DMS53 treated with DMSO at 0.1 percent for 48 hours (cell line): ENCODE measurements at regions not wholly inside any gene's neighbourhood (a gene's known extent, or its start where the extent isn't known, plus 50 kb on each side); places are given as distances from the start of the nearest gene placed in this dataset.

ENCODE experiments used
- DNase-seq: peaks from one replicate; lab custom pipeline; 2025; ENCODE audit not compliant: unreplicated experiment; lab: John Stamatoyannopoulos, UW

DNA sequence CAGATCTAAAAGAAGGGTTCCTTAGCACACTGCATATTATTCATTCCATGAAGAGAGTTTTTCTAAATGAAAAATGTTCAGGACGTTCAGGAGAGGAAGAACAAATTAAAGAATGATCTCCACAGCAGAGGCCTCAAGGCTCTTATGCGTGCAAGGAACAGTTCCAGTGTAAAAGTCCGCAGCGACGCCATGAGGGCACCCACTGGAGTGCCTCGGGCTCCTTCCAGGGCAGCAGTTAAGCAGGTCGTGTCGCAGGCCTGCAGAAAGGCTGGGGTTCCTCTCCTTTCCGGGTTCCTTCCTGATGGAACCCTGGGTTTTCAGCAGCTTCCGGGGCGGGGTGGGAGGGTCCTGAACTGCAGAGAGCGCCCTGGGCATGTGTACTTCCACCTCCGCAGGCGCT, 87.1 kb upstream of the SELENOP start:
- DNase-seq = no peak

DNA sequence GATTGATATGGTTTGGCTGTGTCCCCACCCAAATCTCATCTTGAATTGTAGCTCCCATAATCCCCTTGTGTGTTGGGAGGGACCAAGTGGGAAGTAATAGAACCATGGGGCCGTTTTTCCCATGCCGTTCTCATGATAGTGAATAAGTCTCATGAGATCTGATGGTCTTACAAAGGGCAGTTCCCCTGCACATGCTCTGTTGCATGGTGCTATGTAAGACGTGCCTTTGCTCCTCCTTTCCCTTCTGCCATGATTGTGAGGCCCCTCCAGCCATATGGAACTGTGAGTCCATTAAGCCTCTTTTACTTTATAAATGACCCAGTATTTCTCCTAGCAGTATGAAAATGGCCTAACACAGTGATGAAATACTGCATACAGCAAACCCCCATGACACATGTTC, 84.8 kb upstream of the SELENOP start:
- no peak for DNase-seq

DNA sequence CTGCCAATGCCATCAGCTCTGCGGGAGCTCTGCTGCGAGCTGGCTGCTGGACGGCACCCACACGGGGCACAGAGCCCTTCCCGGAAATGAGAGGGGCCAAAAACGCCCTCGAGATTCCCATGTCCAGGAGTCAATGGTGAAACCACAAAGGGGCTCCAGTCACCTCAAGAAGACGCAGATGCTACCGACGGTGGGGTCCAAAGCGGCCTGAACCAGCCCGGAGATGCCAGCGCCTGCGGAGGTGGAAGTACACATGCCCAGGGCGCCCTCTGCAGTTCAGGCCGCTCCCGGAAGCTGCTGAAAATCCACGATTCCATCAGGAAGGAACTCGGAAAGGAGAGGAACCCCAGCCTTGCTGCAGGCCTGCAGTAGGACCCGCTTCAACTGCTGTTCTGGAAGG, 82.4 kb upstream of the SELENOP start:
- DNase-seq = no peak

DNA sequence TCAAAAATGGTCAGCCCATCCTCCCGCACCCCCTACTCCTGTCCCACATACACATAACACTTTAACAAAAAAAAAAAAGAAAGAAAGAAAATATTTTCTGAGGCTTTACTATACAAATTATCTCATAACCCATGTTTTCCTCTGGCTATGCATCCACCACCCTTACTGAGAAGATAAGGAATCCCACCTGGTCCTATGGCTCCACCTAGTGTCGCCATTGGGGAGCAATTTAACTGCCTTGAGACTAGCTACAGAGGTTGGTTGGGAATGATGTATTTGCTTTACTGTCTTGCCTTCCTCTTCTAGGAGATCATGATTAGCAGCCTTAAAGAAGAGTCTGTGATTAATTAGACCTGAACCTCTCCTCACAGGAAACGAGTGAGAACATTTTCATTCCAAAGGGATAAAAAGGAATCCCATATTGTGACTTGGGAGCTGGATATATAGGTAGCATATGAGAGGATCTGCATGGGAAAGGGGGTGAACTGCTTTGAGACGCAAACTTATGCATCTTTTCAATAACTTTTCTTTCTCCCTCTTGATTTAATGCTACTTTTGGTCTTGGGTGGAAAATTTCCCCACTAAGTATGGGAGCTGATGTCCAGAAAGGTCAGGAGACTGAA, 77.7 kb upstream of the SELENOP start:
- DNase-seq = peak; percentile 53

- no peak for DNase-seq
Measured at GRCh38 chr5:42888771-42889170, 77.1 kb upstream of the SELENOP start.

DNA sequence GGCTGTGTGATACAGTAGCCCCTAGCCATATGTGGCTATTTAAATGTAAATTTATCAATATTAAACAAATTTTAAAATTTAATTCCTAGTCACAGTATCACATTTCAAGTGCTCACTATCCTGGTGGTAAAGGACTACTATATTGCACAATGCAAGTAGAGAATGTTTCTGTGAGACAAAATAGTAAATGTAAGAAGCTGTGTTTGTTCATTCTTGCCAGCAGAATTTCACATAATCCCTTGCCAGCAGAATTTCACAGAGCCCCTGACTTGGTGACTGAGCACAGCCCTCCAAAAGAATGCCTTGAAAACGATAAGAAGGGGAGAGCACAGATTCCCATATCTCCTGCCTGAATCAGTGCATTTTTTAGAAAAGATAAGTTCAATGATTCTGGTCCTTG, 75.9 kb upstream of the SELENOP start:
- DNase-seq = no peak

- peak; percentile 31 for DNase-seq
Measured at GRCh38 chr5:42887097-42887496, 75.4 kb upstream of the SELENOP start.

DNA sequence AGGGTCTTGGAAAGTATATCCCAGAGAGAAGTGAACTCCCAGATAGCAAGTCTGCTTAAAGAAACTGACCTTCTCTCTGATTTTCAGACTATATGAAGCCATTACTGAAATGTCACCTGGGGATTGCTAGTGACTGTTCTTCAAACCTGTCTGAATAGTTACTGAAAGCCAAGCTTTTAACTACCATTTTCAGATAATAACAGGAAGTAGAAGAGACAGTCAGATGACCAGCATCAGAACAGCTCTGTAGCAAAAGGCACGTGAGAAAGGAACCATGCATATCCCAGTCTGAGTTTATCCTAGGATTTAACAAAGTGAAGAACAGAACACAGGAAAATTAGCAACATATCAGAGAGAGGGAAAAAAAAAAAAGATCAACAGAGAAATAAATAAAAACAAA, 74.9 kb upstream of the SELENOP start:
- DNase-seq = peak; percentile 6

- no peak for DNase-seq
Measured at GRCh38 chr5:42884326-42884725, 72.6 kb upstream of the SELENOP start.

DNA sequence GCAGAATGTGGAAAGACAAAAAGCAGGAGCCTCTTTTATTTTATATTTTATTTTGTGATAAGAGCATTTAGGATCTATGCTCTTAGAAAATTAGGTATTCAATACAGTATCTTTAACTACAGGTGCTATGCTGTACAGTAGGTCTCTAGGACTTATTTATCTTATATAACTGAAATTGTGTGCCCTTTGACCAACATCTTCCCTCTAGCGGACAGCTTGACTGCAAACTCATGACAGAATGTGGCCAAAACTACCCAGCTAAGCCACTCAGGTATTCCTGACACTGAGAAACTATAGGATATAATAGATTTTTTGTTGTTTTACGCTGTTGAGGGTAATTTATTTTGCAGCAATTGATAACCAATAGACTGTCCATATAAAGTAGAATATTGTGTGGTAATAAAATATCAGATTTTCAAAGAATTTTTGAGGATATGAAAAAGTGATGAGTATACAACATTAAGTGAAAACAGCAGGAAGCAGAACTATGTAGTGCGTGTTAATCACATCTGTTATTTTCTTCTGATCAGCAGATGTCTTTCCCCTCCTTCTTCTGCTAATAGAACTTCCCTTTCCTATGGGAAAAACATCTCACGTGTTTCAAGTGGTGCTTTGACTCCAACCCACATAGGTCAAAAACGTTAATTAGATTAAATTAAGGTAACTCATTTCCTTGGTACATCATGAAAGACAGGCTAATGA, 69.9 kb upstream of the SELENOP start:
- DNase-seq = no peak

DNA sequence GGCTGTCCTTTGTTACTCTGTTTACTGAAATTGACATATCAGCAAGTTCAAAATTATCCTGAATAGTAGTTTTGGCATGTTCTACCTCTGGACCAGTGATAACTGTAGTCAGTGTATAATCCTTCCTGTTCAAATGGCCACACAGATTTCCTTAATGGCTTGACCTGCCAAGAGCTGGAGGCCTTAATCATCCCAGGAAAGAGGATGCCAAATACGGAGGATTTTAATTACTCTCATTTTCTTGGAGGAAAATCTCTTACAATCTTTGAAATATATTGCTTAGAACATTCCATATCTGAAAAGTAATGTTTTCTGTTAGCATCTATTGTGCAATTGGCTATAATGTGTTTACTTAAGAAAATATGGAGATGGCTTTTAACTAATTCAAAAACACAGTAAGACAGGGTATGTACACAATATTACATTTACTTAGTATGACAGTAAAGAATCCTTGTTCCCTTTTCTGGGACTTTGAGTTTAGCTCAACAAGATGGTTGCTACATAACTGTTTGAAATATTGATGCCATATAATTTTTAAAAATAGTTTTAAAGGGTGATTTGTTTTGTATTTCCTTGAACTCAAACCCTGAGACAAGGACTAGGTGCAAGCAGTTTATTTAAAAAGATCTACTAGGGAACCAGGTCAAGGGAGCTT, 68.9 kb upstream of the SELENOP start:
- no peak for DNase-seq

DNA sequence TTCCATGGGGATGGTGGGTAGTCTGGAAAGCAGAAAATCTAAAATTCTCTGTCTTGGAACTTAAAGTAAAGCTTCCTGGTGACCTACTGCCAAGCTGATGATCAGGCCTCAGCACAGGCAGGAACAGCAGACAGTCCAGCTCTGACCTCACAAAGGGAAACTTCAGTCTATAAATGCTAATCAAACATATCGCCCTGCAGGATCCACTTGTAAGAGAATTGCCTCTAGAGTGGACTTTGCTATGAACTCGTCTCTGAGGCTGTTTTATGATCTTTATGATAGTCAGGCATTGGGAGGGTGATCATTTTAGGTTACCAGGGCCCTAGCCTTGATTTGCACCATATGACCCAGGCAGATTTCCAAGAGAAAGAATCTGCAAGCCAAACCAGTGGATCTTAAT, 67.6 kb upstream of the SELENOP start:
- peak; percentile 59 for DNase-seq

DNA sequence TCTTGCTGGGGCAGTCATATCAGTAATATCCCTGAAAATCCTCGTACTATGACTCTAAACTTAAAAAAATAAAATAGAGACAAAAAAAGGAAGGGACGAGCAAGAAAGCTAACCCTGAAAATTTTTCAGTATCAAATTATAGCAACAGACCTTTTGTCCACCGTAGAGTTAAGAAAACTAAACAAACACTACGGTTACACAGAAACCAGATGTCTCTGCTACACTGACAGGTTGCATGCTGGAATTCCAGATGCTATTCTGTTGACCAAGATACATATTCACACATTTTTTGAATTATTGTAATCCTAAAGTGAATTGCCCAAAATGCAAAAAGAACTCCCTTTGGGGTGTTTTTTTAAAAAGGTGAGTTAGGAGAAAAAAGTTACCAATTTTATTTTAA, 66.9 kb upstream of the SELENOP start:
- no peak for DNase-seq

GRCh38 chr5:42878041-42878440, 66.3 kb upstream of the SELENOP start:
- no peak for DNase-seq

DNA sequence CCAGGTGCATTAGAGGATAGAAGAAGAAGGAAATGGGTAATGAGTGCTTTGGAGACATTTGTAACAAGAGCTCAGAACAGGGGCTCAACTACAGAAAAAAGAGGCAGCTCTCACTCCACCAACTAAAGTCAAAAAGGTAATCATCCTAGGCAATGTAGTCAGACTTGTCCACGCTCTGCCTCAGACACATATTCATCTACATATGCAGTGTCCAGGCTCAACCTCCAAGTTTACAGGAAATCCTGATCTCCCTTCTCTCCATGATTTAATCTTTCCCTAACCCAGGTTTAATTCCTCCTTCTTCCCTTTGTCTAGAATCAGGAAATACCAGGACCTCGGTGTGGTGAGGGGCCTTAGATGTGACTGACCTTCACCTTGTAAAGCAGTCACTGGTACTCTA, 65.7 kb upstream of the SELENOP start:
- DNase-seq = no peak

DNA sequence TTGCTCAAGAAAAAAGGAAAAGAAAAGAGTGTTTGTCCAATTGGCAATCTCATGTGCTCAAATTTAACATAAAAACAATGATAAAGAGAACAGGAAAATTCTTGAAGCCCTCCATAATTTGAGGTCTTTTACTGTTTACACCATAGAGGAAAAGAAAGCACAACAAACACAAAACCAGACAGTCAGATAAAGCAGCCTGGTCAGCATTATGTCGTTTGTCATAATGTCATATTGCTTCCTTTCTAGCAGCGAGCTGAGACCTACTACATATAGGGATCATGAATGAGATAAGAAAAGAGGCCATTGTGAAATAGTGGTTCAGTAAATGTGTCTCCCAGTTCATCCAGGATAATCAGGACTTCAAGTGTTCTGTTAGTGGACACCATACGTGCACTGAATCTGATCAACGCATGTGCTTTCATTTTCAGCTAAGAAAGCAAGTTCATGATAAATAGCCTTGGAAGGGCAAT, 64.7 kb upstream of the SELENOP start:
- DNase-seq = no peak

DNA sequence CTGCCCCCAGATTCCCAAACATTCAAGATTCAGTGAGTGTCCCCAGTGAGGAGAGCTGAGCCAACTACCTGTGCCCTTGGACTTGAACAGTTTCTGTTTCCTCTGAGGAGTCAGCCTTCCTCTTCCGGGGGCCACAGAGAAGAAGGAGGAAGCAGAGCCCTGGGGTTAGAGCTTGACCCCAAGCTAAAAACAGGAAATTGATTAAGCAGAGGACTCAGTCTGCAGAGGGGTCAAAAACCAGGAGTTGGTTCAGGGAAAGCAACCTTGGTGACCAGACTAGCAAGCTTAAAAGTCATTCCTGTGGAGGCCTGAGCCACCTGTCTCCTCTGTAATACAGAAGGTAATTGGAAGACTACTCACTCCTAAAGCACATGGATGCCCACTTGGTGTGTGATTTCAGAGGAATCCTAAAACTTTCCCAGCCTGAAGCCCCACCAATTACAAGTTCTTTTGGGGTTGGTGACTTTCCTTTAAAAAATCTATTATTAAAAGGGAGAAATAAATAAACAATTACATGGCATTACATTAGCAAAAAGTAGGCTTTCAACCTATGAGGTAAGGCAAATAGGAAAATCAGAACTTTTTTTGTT, 64.2 kb upstream of the SELENOP start:
- DNase-seq = no peak

DNA sequence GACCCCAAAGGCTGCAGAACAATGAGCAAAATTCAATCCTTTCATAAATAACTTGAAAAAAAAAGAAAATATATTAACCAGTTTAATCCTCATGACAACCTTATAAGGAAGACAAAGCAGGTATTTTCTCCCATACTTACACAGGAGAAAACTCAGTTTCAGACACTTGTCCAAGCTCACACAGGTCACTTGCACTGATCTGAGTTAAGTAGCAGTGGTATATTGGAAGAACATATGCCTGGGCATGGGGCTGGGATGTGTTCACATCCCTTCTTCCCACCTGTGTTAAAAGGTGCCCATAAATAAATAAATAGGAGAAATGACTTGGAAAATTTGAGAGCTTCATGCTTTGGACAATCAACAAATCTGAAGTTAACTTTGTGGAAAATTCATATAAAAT, 63.5 kb upstream of the SELENOP start:
- no peak for DNase-seq

GRCh38 chr5:42874621-42875198, 63.0 kb upstream of the SELENOP start:
- DNase-seq = no peak

DNA sequence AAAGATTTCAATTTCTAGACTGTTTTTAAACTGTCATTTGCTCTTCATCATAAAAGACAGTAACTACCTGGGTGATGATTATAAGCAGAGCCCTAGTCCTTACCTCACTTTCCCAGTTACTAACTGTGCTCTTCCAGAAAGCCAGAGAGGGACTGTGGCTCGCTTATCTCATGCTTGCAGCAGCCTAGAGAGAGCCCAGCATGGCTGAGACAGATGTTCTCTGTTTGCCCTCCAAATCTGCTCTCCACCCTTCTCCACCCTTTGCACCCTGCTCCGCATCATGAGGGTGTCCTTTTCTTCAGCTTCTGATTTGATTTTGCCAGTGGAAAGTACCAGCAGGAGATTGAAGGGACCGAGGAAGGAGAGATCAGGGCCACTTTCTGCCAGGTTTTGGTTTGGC, 61.2 kb upstream of the SELENOP start:
- no peak for DNase-seq

DNA sequence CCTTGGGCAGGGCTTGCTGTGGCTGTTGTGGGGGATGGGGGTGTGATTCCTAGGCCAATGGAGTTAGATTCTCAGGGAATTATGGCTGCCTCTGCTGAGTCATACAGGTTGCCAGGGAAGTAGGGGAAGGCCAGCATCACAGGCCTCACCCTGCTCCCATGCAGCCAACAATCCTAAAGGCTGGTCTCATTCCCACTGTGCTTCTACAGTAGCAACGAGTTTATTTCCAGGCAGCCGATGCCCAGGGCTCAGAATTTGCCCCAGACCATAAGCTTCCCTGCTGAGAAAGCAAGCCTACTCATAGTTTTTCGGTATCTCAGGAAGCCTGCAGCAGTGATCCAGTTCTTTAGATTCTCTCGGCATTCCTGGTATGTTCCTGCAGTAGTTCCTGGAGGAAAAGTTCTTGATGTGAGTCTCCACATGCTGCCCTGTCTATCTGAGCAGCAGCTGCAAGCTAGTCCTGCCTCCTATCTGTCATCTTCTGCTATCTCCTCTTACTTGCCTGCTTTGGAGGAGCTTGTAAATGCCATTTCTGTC, 59.3 kb upstream of the SELENOP start:
- no peak for DNase-seq
